G401 (cell line): ENCODE measurements at regions not wholly inside any gene's neighbourhood (a gene's known extent, or its start where the extent isn't known, plus 50 kb on each side); places are given as distances from the start of the nearest gene placed in this dataset.
"Not testable (repeated sequence)": the region's sequence is repeated elsewhere in the genome, so short reads cannot be mapped to it uniquely, and the experiment has no call there.

Experiments
- DNase-seq: peaks from one replicate; pipeline ENCODE4 v3.0.0-alpha.2; 2015; ENCODE audit warnings: low spot score
- in situ Hi-C: cut with HindIII; loops from 2 replicates; pipeline ENCODE4 v1.10.0; 2016; ENCODE audit warnings: low sequenced_read_pairs, mixed read lengths

- DNase-seq, result no peak
- in situ Hi-C loops, result no loop called here
Measured at GRCh38 chr11:50088231-50088630, 55.6 kb downstream of the OR4C45 start.

DNA sequence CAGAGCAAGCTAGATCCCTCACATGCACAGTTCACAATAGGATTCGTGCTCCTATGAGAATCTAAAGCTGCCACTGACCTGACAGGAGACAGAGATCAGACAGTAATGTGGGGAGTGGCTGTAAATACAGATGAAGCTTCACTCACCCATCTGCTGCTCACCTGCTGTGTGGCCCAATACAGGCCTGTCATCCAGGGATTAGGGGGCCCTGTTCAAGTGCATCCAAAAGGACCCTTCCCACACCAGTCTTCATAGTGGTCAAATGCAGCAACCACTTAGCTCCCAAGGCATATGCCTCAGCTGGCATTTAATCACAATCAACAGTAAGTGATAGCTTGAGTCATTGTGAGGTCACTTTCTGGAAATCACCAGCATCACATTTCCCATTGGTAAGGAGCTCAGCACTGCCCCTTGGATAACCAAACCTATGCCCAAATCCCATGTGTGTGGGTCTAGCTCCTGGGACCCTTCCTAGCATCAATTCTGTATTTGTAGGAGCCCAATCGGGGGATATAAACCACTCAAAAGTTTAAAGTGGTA is 65.6 kb downstream of the OR4C45 start:
- DNase-seq, result no peak
- in situ Hi-C loops, result no loop called here

DNA sequence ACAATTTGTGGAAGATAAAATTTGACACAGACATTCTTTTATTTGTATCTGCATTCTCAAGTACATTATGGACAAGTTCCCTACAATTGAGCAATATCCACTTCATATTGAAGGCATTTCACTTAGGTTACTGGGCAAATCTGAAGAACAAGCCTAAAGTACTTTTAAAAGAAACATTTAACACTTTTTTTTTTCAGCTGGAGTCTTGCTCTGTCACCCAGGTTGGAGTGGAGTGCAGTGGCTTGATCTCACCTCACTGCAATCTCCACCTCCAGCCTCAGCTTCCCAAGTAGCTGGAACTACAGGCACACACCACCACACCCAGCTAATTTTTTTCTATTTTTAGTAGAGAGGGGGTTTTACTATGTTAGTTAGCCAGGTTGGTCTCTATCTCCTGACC is 70.2 kb downstream of the OR4C45 start:
- in situ Hi-C loops, result no loop called here
- DNase-seq, result no peak

DNA sequence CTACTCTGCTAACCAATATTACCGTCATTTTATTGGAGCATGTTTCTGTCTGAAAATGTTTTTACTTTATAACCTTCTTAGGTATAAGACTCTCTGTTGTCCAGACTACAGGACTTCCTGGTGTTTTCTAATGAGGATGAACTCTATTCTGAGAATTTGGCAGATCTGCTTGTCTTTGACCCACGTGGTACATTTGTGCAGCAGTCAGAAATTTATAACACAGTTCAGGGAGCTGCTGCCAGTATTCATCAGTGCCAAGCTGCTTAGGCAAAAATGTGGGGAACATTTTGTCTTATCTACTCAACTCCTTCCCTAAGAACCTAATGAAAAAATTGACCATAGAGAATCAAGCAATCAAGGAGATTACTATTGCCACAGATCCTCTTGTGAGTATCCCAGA is 108.0 kb downstream of the OR4C45 start:
- in situ Hi-C loops, result not testable (repeated sequence)
- peak; percentile 19 for DNase-seq

GRCh38 chr11:50146308-50146707 is 113.6 kb downstream of the OR4C45 start:
- DNase-seq, in situ Hi-C loops: not testable (repeated sequence)

DNA sequence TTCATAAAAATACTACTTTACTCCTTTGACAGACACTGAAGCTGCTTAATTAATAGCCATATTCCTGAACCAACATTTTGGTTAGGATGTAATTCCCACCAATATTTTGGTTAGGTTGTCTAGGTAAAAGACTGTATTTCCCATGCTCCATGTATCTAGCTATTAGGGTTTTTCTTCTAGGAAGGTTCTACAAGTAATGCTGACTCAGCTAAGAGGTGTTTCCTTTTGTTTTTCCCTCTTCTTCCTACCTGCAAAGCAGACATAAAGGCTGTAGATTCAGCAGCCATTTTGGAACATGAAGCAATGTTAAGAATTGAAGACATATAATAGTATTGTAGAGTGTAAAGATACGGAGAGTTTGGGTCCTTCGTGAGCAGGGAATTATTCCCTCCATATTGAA is 115.3 kb downstream of the OR4C45 start:
- in situ Hi-C loops, DNase-seq: not testable (repeated sequence)

DNA sequence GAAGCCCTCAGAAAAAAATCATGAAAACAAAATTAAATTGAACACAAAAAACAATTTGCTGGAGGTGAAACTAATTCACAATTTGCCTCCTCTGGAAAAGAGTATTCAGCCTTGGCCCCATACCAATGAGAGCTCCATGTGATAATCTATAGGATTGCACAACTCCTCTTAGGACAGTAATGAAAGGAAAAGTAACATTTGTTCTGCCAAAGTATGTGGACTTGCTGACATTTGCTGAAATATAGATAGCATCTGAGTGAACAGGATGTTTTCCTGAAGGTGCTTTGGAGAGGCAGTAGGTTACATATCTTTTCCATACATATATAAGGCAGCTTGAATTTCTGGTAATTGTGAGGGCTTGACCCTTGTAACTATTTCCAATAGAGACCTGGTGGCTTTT is 122.8 kb downstream of the OR4C45 start:
- DNase-seq, result no peak
- in situ Hi-C loops, result no loop called here

DNA sequence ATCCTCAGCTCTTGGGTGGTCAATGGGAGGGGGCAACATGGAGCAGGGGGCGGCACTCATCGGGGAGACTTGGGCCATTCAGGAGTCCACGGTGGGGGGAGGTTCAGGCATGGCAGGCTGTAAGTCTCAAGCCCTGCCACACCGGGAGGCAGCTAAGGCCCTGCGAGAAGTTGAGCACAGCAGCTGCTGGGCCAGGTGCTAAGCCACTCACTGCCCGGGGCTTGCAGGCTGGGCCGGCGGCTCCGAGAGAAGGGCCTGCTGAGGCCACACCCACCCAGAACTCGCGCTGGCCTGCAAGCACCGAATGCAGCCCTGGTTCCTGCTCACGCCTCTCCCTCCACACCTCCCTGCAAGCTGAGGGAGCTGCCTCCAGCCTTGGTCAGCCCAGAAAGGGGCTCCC is 131.4 kb downstream of the OR4C45 start:
- no peak for DNase-seq
- in situ Hi-C loops, result no loop called here

DNA sequence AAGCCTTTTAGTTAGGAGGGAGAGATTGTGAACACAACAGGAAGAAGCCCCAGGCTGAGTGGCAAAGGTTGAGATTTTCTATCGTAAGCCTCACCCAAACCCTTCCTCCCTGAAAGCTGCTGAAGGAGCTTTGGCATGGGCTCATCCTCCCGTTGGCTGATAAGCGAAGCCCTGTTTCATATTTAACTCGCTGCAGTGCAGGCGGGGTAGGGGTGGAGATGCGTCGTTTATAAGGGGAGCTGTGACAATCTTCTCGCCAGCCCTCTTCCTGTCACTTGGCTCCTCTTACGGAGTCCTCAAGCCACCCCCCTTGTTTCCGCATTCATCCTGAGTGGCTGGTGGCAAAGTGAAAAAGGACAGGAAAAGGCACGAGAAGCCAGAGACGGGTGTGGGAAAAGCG is 137.0 kb downstream of the OR4C45 start:
- in situ Hi-C loops, result no loop called here
- DNase-seq, result no peak

GRCh38 chr11:50170115-50170514 is 137.4 kb downstream of the OR4C45 start:
- in situ Hi-C loops, result no loop called here
- DNase-seq, result no peak

GRCh38 chr11:50174189-50174588 is 141.5 kb downstream of the OR4C45 start:
- in situ Hi-C loops, result no loop called here
- no peak for DNase-seq

DNA sequence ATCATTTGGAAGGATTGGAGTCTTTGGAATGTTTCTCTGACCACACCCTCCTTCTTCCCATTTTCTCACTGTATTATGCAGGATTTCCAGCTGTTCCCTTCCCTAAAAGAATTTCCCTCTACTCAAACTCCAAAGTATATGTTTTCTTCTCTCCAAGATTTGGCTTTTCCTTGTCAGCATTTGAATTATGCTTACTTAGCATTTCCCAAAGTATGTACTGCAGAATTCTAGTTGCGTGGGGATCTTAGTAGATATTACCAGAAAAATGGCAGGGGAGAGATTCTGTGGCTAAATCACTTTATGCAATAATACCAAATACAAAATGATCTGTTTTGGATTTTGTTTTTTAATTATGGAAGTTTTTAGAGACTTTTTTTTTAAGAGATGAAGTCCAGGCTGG is 142.3 kb downstream of the OR4C45 start:
- in situ Hi-C loops, result no loop called here
- no peak for DNase-seq

GRCh38 chr11:50178737-50179136 is 146.1 kb downstream of the OR4C45 start:
- DNase-seq, result no peak
- in situ Hi-C loops, result no loop called here

GRCh38 chr11:50181334-50181733 is 148.7 kb downstream of the OR4C45 start:
- in situ Hi-C loops, result no loop called here
- no peak for DNase-seq

DNA sequence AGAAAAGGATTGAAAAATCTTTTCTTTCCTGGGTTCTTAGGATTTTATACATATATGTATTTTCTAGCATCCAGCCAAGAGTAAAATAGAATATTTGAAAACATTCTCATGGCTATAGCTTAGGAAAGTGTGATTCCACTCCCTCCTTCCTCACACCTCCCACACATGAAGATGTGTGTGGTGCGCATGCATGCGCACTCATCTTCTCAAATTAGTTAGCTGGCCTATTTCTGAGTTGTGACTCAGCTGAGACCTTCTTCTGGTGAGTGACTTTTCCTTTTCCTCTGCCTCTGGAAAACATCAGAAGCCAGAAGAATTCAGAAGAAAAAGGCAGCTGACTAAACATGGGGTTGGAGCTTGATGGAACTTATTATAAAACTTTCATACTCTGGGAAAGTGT is 149.8 kb downstream of the OR4C45 start:
- no peak for DNase-seq
- in situ Hi-C loops, result no loop called here

DNA sequence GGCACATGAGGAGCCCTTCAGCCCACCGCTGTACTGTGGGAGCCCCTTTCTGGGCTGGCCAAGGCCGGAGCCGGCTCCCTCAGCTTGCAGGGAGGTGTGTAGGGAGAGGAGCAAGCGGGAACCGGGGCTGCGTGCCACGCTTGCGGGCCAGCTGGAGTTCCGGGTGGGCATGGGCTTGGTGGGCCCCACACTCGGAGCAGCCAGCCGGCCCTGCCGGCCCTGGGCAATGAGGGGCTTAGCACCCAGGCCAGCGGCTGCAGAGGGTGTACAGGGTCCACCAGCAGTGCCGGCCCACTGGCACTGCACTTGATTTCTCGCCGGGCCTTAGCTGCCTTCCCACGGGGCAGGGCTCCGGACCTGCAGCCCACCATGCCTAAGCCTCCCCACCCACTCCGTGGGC is 150.5 kb downstream of the OR4C45 start:
- DNase-seq, in situ Hi-C loops: not testable (repeated sequence)

DNA sequence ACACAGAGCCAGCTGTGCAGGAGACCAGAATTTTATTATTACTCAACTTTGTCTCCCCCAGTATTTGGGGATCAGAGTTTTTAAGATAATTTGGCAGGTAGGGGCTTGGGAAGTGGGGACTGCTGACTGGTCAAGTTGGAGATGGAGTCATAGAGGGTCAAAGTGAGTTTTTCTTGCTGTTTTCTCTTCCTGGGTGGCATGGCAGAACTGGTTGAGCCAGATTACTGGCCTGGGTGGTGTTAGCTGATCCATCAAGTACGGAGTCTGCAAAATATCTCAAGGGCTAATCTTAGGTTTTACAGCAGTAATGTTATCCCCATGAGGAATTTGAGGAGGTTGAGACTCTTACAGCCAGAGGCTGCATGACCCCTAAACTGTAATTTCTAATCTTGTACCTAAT is 153.5 kb downstream of the OR4C45 start:
- in situ Hi-C loops, result no loop called here
- no peak for DNase-seq

- in situ Hi-C loops, result no loop called here
- DNase-seq, result no peak
Measured at GRCh38 chr11:50187220-50187619, 154.5 kb downstream of the OR4C45 start.

GRCh38 chr11:50188040-50188439 is 155.4 kb downstream of the OR4C45 start:
- in situ Hi-C loops, result no loop called here
- no peak for DNase-seq

- DNase-seq, result no peak
- in situ Hi-C loops, result no loop called here
Measured at GRCh38 chr11:50192743-50193142, 160.1 kb downstream of the OR4C45 start.

GRCh38 chr11:50214376-50214775 is 181.7 kb downstream of the OR4C45 start:
- DNase-seq, result no peak
- in situ Hi-C loops, result no loop called here

DNA sequence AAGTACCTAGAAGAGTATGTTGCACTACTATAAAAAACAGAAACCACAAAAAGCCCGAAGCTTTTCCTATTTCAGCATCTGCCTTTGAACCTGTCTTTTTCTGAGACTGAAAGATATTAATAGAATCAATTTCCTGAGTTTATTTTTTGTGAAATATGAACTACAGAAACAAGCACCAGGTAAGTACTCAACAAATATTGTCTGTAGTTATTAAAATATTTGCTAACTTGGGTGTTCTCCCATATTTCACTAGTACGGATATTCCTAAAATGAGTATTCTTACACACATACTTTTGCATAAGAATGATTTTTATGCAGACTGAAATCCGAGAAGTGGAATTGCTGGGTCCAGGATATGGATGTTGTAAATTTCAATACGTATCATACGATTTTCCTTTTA is 188.0 kb downstream of the OR4C45 start:
- in situ Hi-C loops, result no loop called here
- DNase-seq, result no peak
